ENCODE measurements at regions not wholly inside any gene's neighbourhood (a gene's known extent, or its start where the extent isn't known, plus 50 kb on each side); places are given as distances from the start of the nearest gene placed in this dataset.

GRCh38 chr5:171661143-171661542 is 124.5 kb upstream of the SMIM23 start:
- no peak for DNase-seq

GRCh38 chr5:171663311-171664085 is 122.1 kb upstream of the SMIM23 start:
- DNase-seq, result no peak

GRCh38 chr5:171664489-171664888 is 121.1 kb upstream of the SMIM23 start:
- no peak for DNase-seq

GRCh38 chr5:171666815-171667214 is 118.8 kb upstream of the SMIM23 start:
- DNase-seq, result no peak

- no peak for DNase-seq
These were observed 118.1 kb upstream of the SMIM23 start for GRCh38 chr5:171667341-171668096.

- no peak for DNase-seq
These were observed 117.6 kb upstream of the SMIM23 start for GRCh38 chr5:171668097-171668412.

GRCh38 chr5:171669571-171669970 is 116.0 kb upstream of the SMIM23 start:
- no peak for DNase-seq

GRCh38 chr5:171672556-171672955 is 113.1 kb upstream of the SMIM23 start:
- no peak for DNase-seq

GRCh38 chr5:171673328-171673727 is 112.3 kb upstream of the SMIM23 start:
- no peak for DNase-seq

GRCh38 chr5:171673840-171674239 is 111.8 kb upstream of the SMIM23 start:
- no peak for DNase-seq

- no peak for DNase-seq
These were observed 110.1 kb upstream of the SMIM23 start for GRCh38 chr5:171675511-171675910.

GRCh38 chr5:171676286-171676944 is 109.2 kb upstream of the SMIM23 start:
- DNase-seq, result peak; percentile 21

- DNase-seq, result no peak
These were observed 107.0 kb upstream of the SMIM23 start for GRCh38 chr5:171678646-171679045.

GRCh38 chr5:171680485-171680884 is 105.1 kb upstream of the SMIM23 start:
- no peak for DNase-seq

- no peak for DNase-seq
These were observed 104.6 kb upstream of the SMIM23 start for GRCh38 chr5:171681061-171681460.

GRCh38 chr5:171681677-171682076 is 103.9 kb upstream of the SMIM23 start:
- peak; percentile 35 for DNase-seq

GRCh38 chr5:171682801-171683200 is 102.8 kb upstream of the SMIM23 start:
- DNase-seq, result no peak

GRCh38 chr5:171684169-171684568 is 101.4 kb upstream of the SMIM23 start:
- DNase-seq, result no peak

- DNase-seq, result peak; percentile 52
These were observed 96.7 kb upstream of the SMIM23 start for GRCh38 chr5:171688696-171689495.

GRCh38 chr5:171689853-171690417 is 95.7 kb upstream of the SMIM23 start:
- DNase-seq, result no peak

GRCh38 chr5:171692107-171692506 is 93.5 kb upstream of the SMIM23 start:
- DNase-seq, result peak; percentile 21

GRCh38 chr5:171692936-171693335 is 92.7 kb upstream of the SMIM23 start:
- DNase-seq, result no peak

- no peak for DNase-seq
These were observed 92.2 kb upstream of the SMIM23 start for GRCh38 chr5:171693412-171693811.

Data from hematopoietic multipotent progenitor cell treated with erythropoietin and hydrocortisone succinate and interleukin-3 and kit ligand, for 6 days (in vitro differentiated cells).